ENCODE measurements at regions not wholly inside any gene's neighbourhood (a gene's known extent, or its start where the extent isn't known, plus 50 kb on each side); places are given as distances from the start of the nearest gene placed in this dataset.

DNA sequence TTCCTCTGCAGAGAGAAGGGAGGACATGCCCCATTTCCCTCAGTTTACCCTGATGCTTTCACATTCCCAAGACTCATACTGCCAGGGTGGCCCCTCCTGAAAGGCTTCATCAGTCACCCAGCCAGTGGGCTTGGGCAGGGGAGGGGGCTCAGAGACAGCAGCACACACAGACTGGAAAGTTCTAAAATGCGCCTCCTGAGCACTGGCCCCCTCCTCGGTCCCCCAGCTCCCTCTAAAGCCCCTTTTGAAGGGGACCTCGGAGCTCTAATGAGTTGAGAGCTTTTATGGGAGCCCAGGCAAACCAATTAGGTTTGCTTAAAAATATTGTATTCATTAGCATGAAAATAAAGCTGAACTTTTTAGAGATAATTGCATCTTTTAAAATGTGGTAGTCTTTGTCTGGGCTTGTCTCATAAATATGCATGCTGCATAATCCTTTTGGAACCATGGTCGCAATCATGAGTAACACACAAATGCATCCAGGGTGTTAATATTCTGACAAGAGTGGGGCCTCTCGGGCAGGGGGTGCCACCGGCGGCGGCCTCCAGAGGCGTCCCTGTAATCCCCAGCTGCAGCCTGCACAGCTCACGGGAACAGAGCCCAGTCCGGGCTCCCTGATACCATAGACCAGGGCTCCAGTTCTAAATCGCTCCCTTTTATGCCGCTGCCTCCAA, 78.5 kb downstream of the RPLP1 start:
- DNase-seq = no peak

- DNase-seq = no peak
Measured at GRCh38 chr15:69531665-69532027, 79.0 kb downstream of the RPLP1 start.

GRCh38 chr15:69532066-69532465, 79.4 kb downstream of the RPLP1 start:
- no peak for DNase-seq

DNA sequence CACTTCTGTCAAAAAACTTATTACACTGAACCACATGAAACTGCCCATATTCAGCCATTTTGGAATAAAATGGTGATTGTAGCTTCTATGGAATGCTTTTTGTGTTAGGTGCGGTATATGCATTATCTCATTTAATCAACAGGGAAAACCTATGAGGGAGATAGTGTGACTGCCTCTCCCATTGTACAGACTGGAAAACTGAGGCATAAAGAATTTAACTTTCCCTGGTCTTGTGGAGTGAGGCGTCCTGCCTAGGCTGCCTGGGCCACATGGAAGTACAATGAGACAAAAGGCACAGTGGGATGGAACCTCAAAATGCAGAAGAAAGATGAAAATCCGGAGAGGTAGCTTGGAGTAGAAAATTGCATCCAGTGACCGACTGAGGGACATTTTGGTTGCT, 80.2 kb downstream of the RPLP1 start:
- DNase-seq = no peak

DNA sequence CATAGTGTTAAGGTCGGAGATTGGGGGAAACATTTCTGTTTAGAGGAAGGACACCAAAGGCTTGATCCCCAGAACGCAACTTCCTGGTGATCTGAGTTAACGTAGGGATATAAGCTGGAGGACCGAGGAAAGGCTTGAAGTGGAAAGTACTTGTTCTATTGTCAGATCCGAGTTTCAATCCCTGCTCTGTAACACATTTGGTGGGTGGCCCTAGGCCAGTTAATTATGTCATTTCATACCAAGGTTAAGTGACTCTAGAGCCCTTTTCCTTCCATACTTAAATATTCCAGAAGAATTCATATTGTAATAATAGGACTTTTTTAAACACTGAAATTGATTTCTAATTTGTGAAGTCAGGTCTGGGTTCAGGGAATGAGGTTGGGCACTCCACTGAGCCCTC, 80.9 kb downstream of the RPLP1 start:
- no peak for DNase-seq

GRCh38 chr15:69535101-69535638, 82.6 kb downstream of the RPLP1 start:
- no peak for DNase-seq

DNA sequence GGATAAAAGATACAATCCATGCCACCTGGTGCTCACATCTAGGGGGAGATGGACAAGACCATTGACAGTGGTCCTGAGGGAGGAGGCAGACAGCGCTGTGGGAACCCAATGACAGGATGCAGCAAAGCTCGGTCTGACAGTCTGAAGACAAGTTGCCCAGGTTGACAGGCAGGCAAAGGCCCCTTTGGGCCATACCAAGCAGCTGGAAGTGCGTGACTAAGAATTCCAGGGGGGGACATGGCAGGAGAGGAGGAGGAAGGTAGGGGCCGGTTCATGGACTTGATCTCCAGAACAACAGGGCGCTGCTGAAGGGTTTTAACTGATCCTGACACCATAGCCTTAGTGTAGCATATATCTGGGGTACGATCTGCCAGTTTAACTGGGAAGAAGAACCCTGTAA, 83.4 kb downstream of the RPLP1 start:
- no peak for DNase-seq

DNA sequence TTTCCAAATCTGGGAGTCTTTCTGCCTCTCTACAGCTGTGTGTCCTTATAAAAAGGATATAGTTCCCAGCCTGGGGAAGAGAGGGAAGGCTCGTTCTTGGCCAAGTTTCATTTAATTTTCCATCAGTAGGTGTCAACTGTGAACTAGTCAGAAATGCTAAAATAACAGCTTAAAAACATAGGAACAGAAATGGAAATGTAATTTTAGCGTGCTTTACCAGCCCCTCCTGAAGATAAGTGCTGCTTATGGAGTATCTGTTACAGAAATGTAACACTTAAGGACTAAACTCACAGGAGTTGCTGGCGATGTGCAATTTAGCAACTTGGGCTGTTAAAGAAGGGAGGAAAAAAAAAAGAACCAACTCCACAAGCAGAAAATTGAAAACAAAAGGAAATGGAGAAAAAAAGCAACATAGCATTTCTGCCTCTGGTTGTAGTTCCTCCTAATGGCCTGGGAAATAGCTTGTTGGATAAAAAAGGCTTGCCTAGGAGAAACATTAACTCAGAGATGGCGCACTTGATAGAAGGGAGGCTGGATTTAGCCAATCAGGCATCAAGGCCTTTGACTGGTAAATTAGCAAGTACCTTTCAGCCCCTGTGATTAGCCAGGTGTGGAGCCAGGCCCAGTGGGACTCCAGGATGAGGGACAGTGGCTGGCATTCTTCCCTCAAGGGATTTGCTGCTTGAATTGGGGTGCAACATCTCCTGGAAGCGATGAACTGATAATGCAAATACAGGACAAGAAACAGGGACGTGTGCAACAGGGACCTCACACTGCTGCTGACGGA, 84.3 kb downstream of the RPLP1 start:
- peak; percentile 2 for DNase-seq

DNA sequence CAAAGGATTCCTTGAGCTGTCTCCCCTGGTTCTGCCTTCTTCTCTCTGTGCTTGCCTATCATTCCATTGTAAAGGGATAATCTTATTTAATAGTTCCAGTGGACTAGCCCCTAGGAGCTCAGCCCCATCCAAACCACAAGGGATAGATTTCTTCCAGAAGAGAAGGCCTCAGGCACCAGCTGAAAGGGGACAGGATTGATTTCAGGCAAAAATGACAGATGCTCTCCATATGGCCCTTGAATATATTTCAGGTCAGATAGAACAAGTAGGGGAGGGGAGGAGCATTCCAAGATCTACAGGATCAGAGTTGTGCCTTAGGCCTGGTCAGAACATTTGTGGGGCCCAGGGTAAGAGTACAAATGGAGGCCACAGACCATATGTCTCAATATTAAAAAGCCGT, 85.3 kb downstream of the RPLP1 start:
- DNase-seq = no peak

GRCh38 chr15:69538379-69538778, 85.8 kb downstream of the RPLP1 start:
- DNase-seq = no peak

DNA sequence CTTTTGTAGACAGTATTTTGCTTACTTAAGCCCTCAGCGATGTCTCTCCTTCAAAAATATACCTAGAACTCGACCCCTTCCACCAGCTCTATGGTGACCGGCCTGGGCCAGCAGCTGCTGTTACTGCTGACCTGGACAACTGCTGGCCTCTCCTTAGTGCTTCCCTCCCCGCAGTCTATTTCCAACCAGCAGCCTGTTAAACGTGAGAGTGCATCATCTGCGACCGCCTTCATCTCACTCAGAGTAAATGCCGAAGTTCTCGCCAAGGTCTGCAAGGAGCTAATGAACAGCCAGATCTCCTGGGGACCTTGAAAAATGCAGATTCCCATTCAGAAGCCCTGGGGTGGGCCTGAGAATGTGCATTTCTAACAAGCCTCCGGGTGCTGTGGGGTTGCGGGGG, 86.7 kb downstream of the RPLP1 start:
- DNase-seq = no peak

- peak; percentile 43 for DNase-seq
Measured at GRCh38 chr15:69540622-69541021, 88.0 kb downstream of the RPLP1 start.

DNA sequence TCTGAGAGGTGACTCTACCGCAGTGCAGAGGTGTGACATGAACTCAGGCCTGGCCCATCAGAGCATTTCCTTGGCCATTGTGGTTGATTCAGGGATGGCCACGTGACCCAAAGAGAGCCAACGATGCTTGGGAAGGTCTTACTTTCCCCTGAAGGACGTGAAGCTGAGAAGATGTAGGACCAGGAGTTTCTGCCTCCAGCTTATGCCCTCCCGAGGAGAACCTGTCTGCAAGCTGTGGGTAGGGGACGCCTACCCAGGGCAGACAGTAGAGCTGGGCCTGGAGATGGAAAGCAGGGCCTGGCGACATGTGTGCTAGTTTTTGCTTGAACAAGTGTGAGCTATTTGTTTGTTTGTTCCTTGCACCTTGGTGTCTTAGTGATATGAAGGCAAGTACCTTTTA, 89.4 kb downstream of the RPLP1 start:
- no peak for DNase-seq

GRCh38 chr15:69543681-69544364, 91.2 kb downstream of the RPLP1 start:
- no peak for DNase-seq

- no peak for DNase-seq
Measured at GRCh38 chr15:69544365-69545113, 91.9 kb downstream of the RPLP1 start.

GRCh38 chr15:69546182-69546581, 93.6 kb downstream of the RPLP1 start:
- no peak for DNase-seq

GRCh38 chr15:69548395-69549180, 96.0 kb downstream of the RPLP1 start:
- no peak for DNase-seq

- DNase-seq = no peak
Measured at GRCh38 chr15:69551391-69552056, 98.9 kb downstream of the RPLP1 start.

DNA sequence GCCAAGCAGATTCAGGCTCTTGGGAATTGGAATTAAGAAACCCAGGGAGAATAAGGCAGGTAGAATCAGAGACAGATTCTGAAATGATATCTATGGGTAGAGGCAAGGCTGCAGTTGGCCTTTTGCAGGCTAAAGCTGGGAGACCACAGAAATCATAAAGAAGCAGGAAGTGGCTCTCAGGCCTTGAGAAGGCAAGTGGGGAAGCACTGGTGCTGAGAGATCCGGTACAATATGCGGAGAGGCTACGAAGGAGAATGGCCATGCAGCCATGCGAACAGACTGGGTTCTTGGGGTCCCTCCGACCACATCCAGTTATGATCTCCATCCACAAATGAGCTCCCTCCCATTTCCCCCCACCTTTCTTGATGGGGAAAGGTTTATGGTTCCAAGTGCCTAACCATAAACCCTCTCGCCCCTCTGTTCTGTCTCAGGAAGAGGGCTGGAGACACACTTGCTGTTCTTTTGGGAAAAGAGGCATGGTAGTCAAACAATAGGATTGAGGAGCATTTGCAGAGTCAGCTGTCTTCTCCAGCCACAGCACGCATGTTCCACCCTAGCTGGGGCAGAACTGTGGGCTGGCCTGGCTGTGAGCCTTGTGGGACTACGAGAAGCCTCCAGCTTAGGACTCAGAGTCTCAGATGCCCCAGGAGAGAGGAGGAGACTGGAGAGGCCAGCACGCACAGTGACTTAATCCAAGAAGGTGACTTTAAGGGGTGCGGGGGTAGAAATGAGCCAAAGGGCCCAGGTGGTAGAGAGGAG, 99.6 kb downstream of the RPLP1 start:
- DNase-seq = no peak

DNA sequence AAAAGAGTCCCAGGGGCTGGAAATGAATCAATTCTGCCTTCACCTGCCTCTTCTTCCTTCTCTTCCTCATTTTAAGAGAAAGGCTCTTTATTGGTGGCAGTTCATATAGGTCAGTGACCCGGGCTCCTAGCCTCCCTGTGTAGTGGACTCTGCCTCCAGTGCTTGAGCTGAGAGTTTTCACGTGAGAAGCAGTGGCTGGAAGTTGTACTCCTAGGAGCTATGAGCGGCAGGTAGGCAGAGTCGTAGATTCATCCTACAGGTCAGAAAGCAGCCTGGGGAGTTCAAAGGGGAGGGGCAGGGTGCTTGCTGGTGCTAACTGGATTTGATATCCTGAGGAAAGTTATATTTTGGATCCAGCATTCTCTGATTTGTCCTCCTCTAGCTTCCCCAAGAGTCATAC, 101.1 kb downstream of the RPLP1 start:
- DNase-seq = no peak

Measured in DMS79 treated with DMSO at 0.1 percent for 48 hours (cell line).